Hematopoietic multipotent progenitor cell treated with erythropoietin and hydrocortisone succinate and interleukin-3 and kit ligand, for 17 days (in vitro differentiated cells): ENCODE measurements at regions not wholly inside any gene's neighbourhood (a gene's known extent, or its start where the extent isn't known, plus 50 kb on each side); places are given as distances from the start of the nearest gene placed in this dataset.

ENCODE experiments used
- DNase-seq: peaks from one replicate; pipeline ENCODE4 v3.0.0-alpha.2; 2015; ENCODE audit warnings: low spot score

GRCh38 chr3:193874997-193875593, 260.9 kb upstream of the HES1 start:
- no peak for DNase-seq

- DNase-seq: no peak
Measured at GRCh38 chr3:193875601-193876321, 260.2 kb upstream of the HES1 start.

GRCh38 chr3:193879099-193879863, 256.7 kb upstream of the HES1 start:
- DNase-seq: no peak

- DNase-seq: no peak
Measured at GRCh38 chr3:193879864-193880242, 256.1 kb upstream of the HES1 start.

- DNase-seq: no peak
Measured at GRCh38 chr3:193882091-193882490, 253.9 kb upstream of the HES1 start.

- no peak for DNase-seq
Measured at GRCh38 chr3:193883551-193883950, 252.4 kb upstream of the HES1 start.

- no peak for DNase-seq
Measured at GRCh38 chr3:193884027-193884426, 251.9 kb upstream of the HES1 start.

- DNase-seq: no peak
Measured at GRCh38 chr3:193884652-193885051, 251.3 kb upstream of the HES1 start.

GRCh38 chr3:193885832-193886231, 250.1 kb upstream of the HES1 start:
- peak; percentile 10 for DNase-seq

GRCh38 chr3:193890016-193890897, 245.7 kb upstream of the HES1 start:
- DNase-seq: no peak

- DNase-seq: no peak
Measured at GRCh38 chr3:193894121-193894863, 241.7 kb upstream of the HES1 start.

- no peak for DNase-seq
Measured at GRCh38 chr3:193895409-193895808, 240.5 kb upstream of the HES1 start.

- DNase-seq: no peak
Measured at GRCh38 chr3:193896419-193896818, 239.5 kb upstream of the HES1 start.

GRCh38 chr3:193897288-193897687, 238.7 kb upstream of the HES1 start:
- no peak for DNase-seq

- DNase-seq: no peak
Measured at GRCh38 chr3:193897731-193898180, 238.2 kb upstream of the HES1 start.

- no peak for DNase-seq
Measured at GRCh38 chr3:193899001-193899400, 236.9 kb upstream of the HES1 start.

GRCh38 chr3:193901007-193901406, 234.9 kb upstream of the HES1 start:
- no peak for DNase-seq

- DNase-seq: no peak
Measured at GRCh38 chr3:193902607-193903511, 233.1 kb upstream of the HES1 start.

- no peak for DNase-seq
Measured at GRCh38 chr3:193903512-193903817, 232.5 kb upstream of the HES1 start.

GRCh38 chr3:193903966-193904365, 232.0 kb upstream of the HES1 start:
- DNase-seq: no peak
